A673 (cell line): ENCODE measurements at regions not wholly inside any gene's neighbourhood (a gene's known extent, or its start where the extent isn't known, plus 50 kb on each side); places are given as distances from the start of the nearest gene placed in this dataset.

ENCODE experiments used
- CTCF ChIP-seq: fragments of 300-800, 200-600 bp; sonication (generic); conservative IDR thresholded peaks from 2 replicates; pipeline ENCODE4 v1.5.1; 2017; ENCODE audit warnings: low read depth, mild to moderate bottlenecking, antibody characterized with exemption, low read length, moderate library complexity, mixed read lengths
- EZH2 ChIP-seq: fragments of 200-600 bp; sonication (generic); IDR thresholded peaks from 2 replicates; pipeline ENCODE4 v1.6.1; 2017; ENCODE audit warnings: borderline replicate concordance, low read depth, mild to moderate bottlenecking, mixed read lengths, antibody characterized with exemption, low read length; ENCODE audit not compliant: poor library complexity, severe bottlenecking

- TF ChIP-seq CTCF = no peak
- no peak for TF ChIP-seq EZH2
These were observed 1077.3 kb downstream of the SORCS3 start for GRCh38 chr10:105718207-105718995.
